HEK293T (cell line): ENCODE measurements at regions not wholly inside any gene's neighbourhood (a gene's known extent, or its start where the extent isn't known, plus 50 kb on each side); places are given as distances from the start of the nearest gene placed in this dataset.

Experiments used
- BHLHE40 ChIP-seq: fragments of 450-650 bp; IDR thresholded peaks from 2 replicates; pipeline ENCODE4 v1.6.1; 2016; ENCODE audit warnings: mild to moderate bottlenecking, moderate library complexity, borderline replicate concordance
- HDGF ChIP-seq: fragments of 450-650 bp; IDR thresholded peaks from 2 replicates; pipeline ENCODE4 v1.6.1; 2017; ENCODE audit warnings: antibody characterized with exemption, borderline replicate concordance
- SUZ12 ChIP-seq: fragments of 450-650 bp; IDR thresholded peaks from 2 replicates; pipeline ENCODE4 v1.6.1; 2016; ENCODE audit warnings: mild to moderate bottlenecking

GRCh38 chrX:118197730-118198129 is 81.1 kb upstream of the KLHL13 start:
- TF ChIP-seq SUZ12 (no peak), BHLHE40 (no peak), HDGF (no peak)
